GM21381 (cell line): ENCODE measurements at regions not wholly inside any gene's neighbourhood (a gene's known extent, or its start where the extent isn't known, plus 50 kb on each side); places are given as distances from the start of the nearest gene placed in this dataset.

Experiments used
- ATAC-seq: cut with Tn5 transposase; IDR thresholded peaks from one replicate; pipeline ENCODE4 v1.9.1; 2021; ENCODE audit warnings: mild to moderate bottlenecking, moderate library complexity; ENCODE audit not compliant: unreplicated experiment

GRCh38 chr7:16065939-16066338, 355.4 kb downstream of the CRPPA start:
- no peak for ATAC-seq

GRCh38 chr7:16063716-16064675, 357.3 kb downstream of the CRPPA start:
- ATAC-seq, result no peak

- no peak for ATAC-seq
Measured at GRCh38 chr7:16063221-16063620, 358.1 kb downstream of the CRPPA start.

GRCh38 chr7:16062269-16062668, 359.1 kb downstream of the CRPPA start:
- no peak for ATAC-seq

- ATAC-seq, result no peak
Measured at GRCh38 chr7:16061630-16062029, 359.7 kb downstream of the CRPPA start.

GRCh38 chr7:16061011-16061410, 360.3 kb downstream of the CRPPA start:
- ATAC-seq, result no peak

GRCh38 chr7:16060502-16060901, 360.8 kb downstream of the CRPPA start:
- no peak for ATAC-seq

- ATAC-seq, result no peak
Measured at GRCh38 chr7:16055263-16055976, 365.9 kb downstream of the CRPPA start.

- no peak for ATAC-seq
Measured at GRCh38 chr7:16051561-16052255, 365.2 kb upstream of the MEOX2 start.

GRCh38 chr7:16046041-16046440, 359.6 kb upstream of the MEOX2 start:
- ATAC-seq, result no peak

GRCh38 chr7:16045296-16045695, 358.8 kb upstream of the MEOX2 start:
- ATAC-seq, result no peak

- ATAC-seq, result no peak
Measured at GRCh38 chr7:16044645-16045044, 358.2 kb upstream of the MEOX2 start.

GRCh38 chr7:16040346-16040745, 353.9 kb upstream of the MEOX2 start:
- no peak for ATAC-seq

- ATAC-seq, result no peak
Measured at GRCh38 chr7:16038906-16039305, 352.4 kb upstream of the MEOX2 start.

- no peak for ATAC-seq
Measured at GRCh38 chr7:16035392-16035791, 348.9 kb upstream of the MEOX2 start.

GRCh38 chr7:16034866-16035265, 348.4 kb upstream of the MEOX2 start:
- ATAC-seq, result no peak

GRCh38 chr7:16034353-16034752, 347.9 kb upstream of the MEOX2 start:
- no peak for ATAC-seq

- no peak for ATAC-seq
Measured at GRCh38 chr7:16033233-16033632, 346.8 kb upstream of the MEOX2 start.

- ATAC-seq, result no peak
Measured at GRCh38 chr7:16028636-16029035, 342.2 kb upstream of the MEOX2 start.

- ATAC-seq, result no peak
Measured at GRCh38 chr7:16028103-16028502, 341.6 kb upstream of the MEOX2 start.

GRCh38 chr7:16027396-16027795, 340.9 kb upstream of the MEOX2 start:
- no peak for ATAC-seq
